Testis (tissue), 2 donors: ENCODE measurements at regions not wholly inside any gene's neighbourhood (a gene's known extent, or its start where the extent isn't known, plus 50 kb on each side); places are given as distances from the start of the nearest gene placed in this dataset.

Experiments
- CTCF ChIP-seq, 3 experiments: fragments of 450-650 bp in 2 of 3; fragments of 200-600 bp in 1 of 3; sonication (generic) in 1 of 3; IDR thresholded peaks; one replicate each; pipeline ENCODE4 v1.5.1; 2016 to 2019; ENCODE audit warnings: antibody characterized with exemption in 3 of 3, mild to moderate bottlenecking in 2 of 3, moderate library complexity in 1 of 3
- POLR2A ChIP-seq: fragments of 450-650 bp; IDR thresholded peaks from one replicate; pipeline ENCODE4 v1.6.1; 2017; ENCODE audit warnings: antibody characterized with exemption, mild to moderate bottlenecking, moderate library complexity

- TF ChIP-seq CTCF (IDR thresholded peaks at IDR 0.05) = peak in 2 of 3 experiments; percentile 3 to 51
- TF ChIP-seq POLR2A = no peak
Observed at GRCh38 chr13:27868641-27869435, 51.0 kb upstream of the PDX1 start.
